Loucy (cell line): ENCODE measurements at regions not wholly inside any gene's neighbourhood (a gene's known extent, or its start where the extent isn't known, plus 50 kb on each side); places are given as distances from the start of the nearest gene placed in this dataset.

Experiments used
- H2AFZ ChIP-seq: fragments of 200-600 bp; sonication (generic); 2 replicates; pipeline ENCODE4 v1.6.0; 2016; ENCODE audit warnings: antibody characterized with exemption, mild to moderate bottlenecking, low read length, moderate library complexity
- H3F3A ChIP-seq: fragments of 200-600 bp; 2 replicates; pipeline ENCODE4 v1.6.0; 2016; ENCODE audit warnings: antibody characterized with exemption, low read depth, mild to moderate bottlenecking
- H3K27me3 ChIP-seq: fragments of 200-600 bp; sonication (generic); 2 replicates; pipeline ENCODE4 v1.6.1; 2014; ENCODE audit warnings: low read length, mild to moderate bottlenecking; ENCODE audit not compliant: insufficient read depth, poor library complexity, severe bottlenecking
- H3K36me3 ChIP-seq: fragments of 200-600 bp; sonication (generic); 2 replicates; pipeline ENCODE4 v1.6.1; 2016; ENCODE audit warnings: low read length; ENCODE audit not compliant: insufficient read depth
- H3K4me1 ChIP-seq: fragments of 200-600 bp; sonication (generic); 2 replicates; pipeline ENCODE4 v1.5.1; 2014; ENCODE audit warnings: low read length, mild to moderate bottlenecking; ENCODE audit not compliant: insufficient read depth, poor library complexity, severe bottlenecking
- H3K4me2 ChIP-seq: fragments of 200-600 bp; sonication (generic); 2 replicates; pipeline ENCODE4 v1.6.0; 2014; ENCODE audit warnings: antibody characterized with exemption, low read length, low read depth, mild to moderate bottlenecking; ENCODE audit not compliant: poor library complexity, severe bottlenecking
- H3K4me3 ChIP-seq: fragments of 200-600 bp; sonication (generic); 2 replicates; pipeline ENCODE4 v1.5.1; 2014; ENCODE audit warnings: low read length, mild to moderate bottlenecking, mixed read lengths; ENCODE audit not compliant: poor library complexity, severe bottlenecking
- H3K79me2 ChIP-seq: fragments of 200-600 bp; sonication (generic); 2 replicates; pipeline ENCODE4 v1.6.1; 2014; ENCODE audit warnings: low read length; ENCODE audit not compliant: insufficient read depth
- H3K9ac ChIP-seq: fragments of 200-600 bp; sonication (generic); 2 replicates; pipeline ENCODE4 v1.6.0; 2014; ENCODE audit warnings: mild to moderate bottlenecking, low read depth, low read length, moderate library complexity; ENCODE audit not compliant: poor library complexity, severe bottlenecking
- H3K9me2 ChIP-seq: fragments of 200-600 bp; sonication (generic); replicated peaks from 2 replicates; pipeline ENCODE4 v1.6.1; 2016; ENCODE audit warnings: low read depth, low read length, mixed read lengths
- H3K9me3 ChIP-seq: fragments of 200-600 bp; sonication (generic); 2 replicates; pipeline ENCODE4 v1.6.1; 2014; ENCODE audit warnings: mild to moderate bottlenecking, antibody characterized with exemption, low read length, low read depth; ENCODE audit not compliant: insufficient read depth
- H4K20me1 ChIP-seq: fragments of 200-600 bp; sonication (generic); 2 replicates; pipeline ENCODE4 v1.6.0; 2014; ENCODE audit warnings: antibody characterized with exemption, low read length, mild to moderate bottlenecking; ENCODE audit not compliant: insufficient read depth, poor library complexity, severe bottlenecking
- CTCF ChIP-seq: fragments of 200-600 bp; sonication (generic); conservative IDR thresholded peaks from 2 replicates; pipeline ENCODE4 v1.5.1; 2014; ENCODE audit warnings: mild to moderate bottlenecking, antibody characterized with exemption, low read length
- EZH2phosphoT487 ChIP-seq: fragments of 200-600 bp; IDR thresholded peaks from 2 replicates; pipeline ENCODE4 v1.6.1; 2018; ENCODE audit warnings: antibody characterized with exemption, mild to moderate bottlenecking, moderate library complexity, borderline replicate concordance

GRCh38 chr3:95289295-95289694, 1226.4 kb downstream of the NSUN3 start:
- no peaks in the 10 kb centered on the region for H3K9me2 ChIP-seq
- H3K79me2 ChIP-seq: no peaks in the 10 kb centered on the region
- H3F3A ChIP-seq: no peaks in the 10 kb centered on the region
- H3K27me3 ChIP-seq: no peaks in the 10 kb centered on the region
- no peaks in the 10 kb centered on the region for H3K9me3 ChIP-seq
- no peak overlapping the region for H2AFZ ChIP-seq
- H3K4me3 ChIP-seq: no peak overlapping the region
- no peaks in the 10 kb centered on the region for H4K20me1 ChIP-seq
- TF ChIP-seq CTCF: no peak
- no peak for TF ChIP-seq EZH2phosphoT487
- no peak overlapping the region for H3K4me2 ChIP-seq
- H3K4me1 ChIP-seq: no peaks in the 10 kb centered on the region
- no peaks in the 10 kb centered on the region for H3K36me3 ChIP-seq
- H3K9ac ChIP-seq: no peak overlapping the region

- Histone ChIP-seq H2AFZ (no peak overlapping the region), H3K79me2 (no peaks in the 10 kb centered on the region), H4K20me1 (no peaks in the 10 kb centered on the region), H3K27me3 (no peaks in the 10 kb centered on the region), H3K36me3 (no peaks in the 10 kb centered on the region), H3K4me1 (no peaks in the 10 kb centered on the region), H3K4me2 (no peak overlapping the region), H3F3A (no peaks in the 10 kb centered on the region), H3K9me2 (no peaks in the 10 kb centered on the region), H3K9me3 (no peaks in the 10 kb centered on the region), H3K4me3 (no peak overlapping the region), H3K9ac (no peak overlapping the region)
- TF ChIP-seq CTCF (no peak), EZH2phosphoT487 (no peak)
Observed at GRCh38 chr3:95297581-95297980, 1234.7 kb downstream of the NSUN3 start.

- Histone ChIP-seq H3K4me1 (no peaks in the 10 kb centered on the region), H3K9me2 (no peaks in the 10 kb centered on the region), H3K9ac (no peak overlapping the region), H3K4me3 (no peak overlapping the region), H3F3A (no peaks in the 10 kb centered on the region), H3K79me2 (no peaks in the 10 kb centered on the region), H3K4me2 (no peak overlapping the region), H2AFZ (no peak overlapping the region), H3K9me3 (no peaks in the 10 kb centered on the region), H4K20me1 (no peaks in the 10 kb centered on the region), H3K27me3 (no peaks in the 10 kb centered on the region), H3K36me3 (no peaks in the 10 kb centered on the region)
- TF ChIP-seq EZH2phosphoT487: no peak
- TF ChIP-seq CTCF: no peak
Observed at GRCh38 chr3:95302044-95302443, 1239.2 kb downstream of the NSUN3 start.
